Erythroblast (primary cell): ENCODE measurements at regions not wholly inside any gene's neighbourhood (a gene's known extent, or its start where the extent isn't known, plus 50 kb on each side); places are given as distances from the start of the nearest gene placed in this dataset.

ENCODE experiments used
- GATA1 ChIP-seq: IDR thresholded peaks from 2 replicates; pipeline ENCODE4 v1.6.1; 2011; ENCODE audit warnings: low read depth, mild to moderate bottlenecking, control low read depth, low read length, moderate library complexity
- POLR2A ChIP-seq: IDR thresholded peaks from 2 replicates; pipeline ENCODE4 v1.6.1; 2011; ENCODE audit warnings: mild to moderate bottlenecking, low read length

DNA sequence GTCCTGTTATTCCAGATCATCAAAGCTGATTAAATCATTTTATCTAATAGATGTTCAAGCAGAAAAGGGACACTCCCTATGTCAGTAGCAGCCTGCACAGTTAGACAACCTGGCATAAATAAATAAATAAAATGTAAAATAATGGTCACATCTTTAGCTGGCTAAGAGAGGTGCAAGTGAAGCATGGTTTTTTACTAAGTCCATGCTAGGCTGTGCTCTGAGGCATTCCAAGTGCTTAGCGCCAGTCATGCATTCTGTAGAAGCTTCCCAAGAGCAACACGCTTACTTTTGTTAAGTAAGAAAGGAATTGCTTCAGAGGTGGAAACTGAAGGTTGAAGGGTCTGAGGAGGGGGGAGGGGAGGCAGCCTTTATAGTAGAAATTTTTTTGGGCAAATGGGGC, 351.2 kb downstream of the CDH2 start:
- TF ChIP-seq POLR2A (no peak), GATA1 (no peak)
